ACC112 (cell line): ENCODE measurements at regions not wholly inside any gene's neighbourhood (a gene's known extent, or its start where the extent isn't known, plus 50 kb on each side); places are given as distances from the start of the nearest gene placed in this dataset.

Source experiments
- H2AFZ ChIP-seq: fragments of 200-600 bp; sonication (generic); one replicate; pipeline ENCODE4 v1.6.0; 2017; ENCODE audit warnings: antibody characterized with exemption, low read length; ENCODE audit not compliant: unreplicated experiment
- H3K27ac ChIP-seq: fragments of 200-600 bp; sonication (generic); 2 replicates; pipeline ENCODE4 v1.5.1; 2014; ENCODE audit warnings: low read depth, mild to moderate bottlenecking, antibody characterized with exemption, low read length, moderate library complexity
- H3K27me3 ChIP-seq: fragments of 200-600 bp; sonication (generic); 2 replicates; pipeline ENCODE4 v1.6.1; 2014; ENCODE audit warnings: mild to moderate bottlenecking, antibody characterized with exemption, low read length, moderate library complexity, mixed read lengths; ENCODE audit not compliant: insufficient read depth
- H3K36me3 ChIP-seq: fragments of 200-600 bp; sonication (generic); 2 replicates; pipeline ENCODE4 v1.6.1; 2016; ENCODE audit warnings: mild to moderate bottlenecking, antibody characterized with exemption, low read length, moderate library complexity, mixed read lengths; ENCODE audit not compliant: insufficient read depth
- H3K4me1 ChIP-seq: fragments of 200-600 bp; sonication (generic); one replicate; pipeline ENCODE4 v1.6.1; 2016; ENCODE audit warnings: low read length, mixed read lengths; ENCODE audit not compliant: insufficient read depth, unreplicated experiment, control insufficient read depth
- H3K4me3 ChIP-seq: fragments of 200-600 bp; sonication (generic); 2 replicates; pipeline ENCODE4 v1.5.1; 2014; ENCODE audit warnings: mild to moderate bottlenecking, low read depth, low read length
- H3K79me2 ChIP-seq: fragments of 200-600 bp; sonication (generic); one replicate; pipeline ENCODE4 v1.6.0; 2016; ENCODE audit warnings: low read length; ENCODE audit not compliant: control insufficient read depth, unreplicated experiment, insufficient read depth

GRCh38 chr10:111231779-111232178, 154.9 kb downstream of the ADRA2A start:
- no peaks in the 10 kb centered on the region for H3K27me3 ChIP-seq
- H2AFZ ChIP-seq = no peak overlapping the region
- H3K79me2 ChIP-seq = no peaks in the 10 kb centered on the region
- no peak overlapping the region for H3K4me3 ChIP-seq
- no peak overlapping the region for H3K27ac ChIP-seq
- H3K36me3 ChIP-seq = no peaks in the 10 kb centered on the region
- H3K4me1 ChIP-seq = no peaks in the 10 kb centered on the region

- H3K27me3 ChIP-seq = no peaks in the 10 kb centered on the region
- H2AFZ ChIP-seq = no peak overlapping the region
- no peaks in the 10 kb centered on the region for H3K79me2 ChIP-seq
- no peaks in the 10 kb centered on the region for H3K4me1 ChIP-seq
- H3K36me3 ChIP-seq = no peaks in the 10 kb centered on the region
- H3K27ac ChIP-seq = no peak overlapping the region
- H3K4me3 ChIP-seq = no peak overlapping the region
Measured at GRCh38 chr10:111233439-111233838, 156.6 kb downstream of the ADRA2A start.

- Histone ChIP-seq H3K4me1 (no peaks in the 10 kb centered on the region), H3K79me2 (no peaks in the 10 kb centered on the region), H3K36me3 (no peaks in the 10 kb centered on the region), H3K27me3 (no peaks in the 10 kb centered on the region), H3K4me3 (no peak overlapping the region), H3K27ac (no peak overlapping the region), H2AFZ (no peak overlapping the region)
Measured at GRCh38 chr10:111234234-111234913, 157.5 kb downstream of the ADRA2A start.

GRCh38 chr10:111234914-111235302, 158.1 kb downstream of the ADRA2A start:
- H3K36me3 ChIP-seq = no peaks in the 10 kb centered on the region
- no peak overlapping the region for H3K4me3 ChIP-seq
- H3K27me3 ChIP-seq = no peaks in the 10 kb centered on the region
- no peaks in the 10 kb centered on the region for H3K4me1 ChIP-seq
- no peak overlapping the region for H2AFZ ChIP-seq
- no peaks in the 10 kb centered on the region for H3K79me2 ChIP-seq
- H3K27ac ChIP-seq = no peak overlapping the region

- Histone ChIP-seq H2AFZ (no peak overlapping the region), H3K79me2 (no peaks in the 10 kb centered on the region), H3K27ac (no peak overlapping the region), H3K4me3 (no peak overlapping the region), H3K4me1 (no peaks in the 10 kb centered on the region), H3K36me3 (no peaks in the 10 kb centered on the region), H3K27me3 (no peaks in the 10 kb centered on the region)
Measured at GRCh38 chr10:111240348-111240747, 163.5 kb downstream of the ADRA2A start.

- no peak overlapping the region for H3K4me3 ChIP-seq
- no peaks in the 10 kb centered on the region for H3K79me2 ChIP-seq
- no peaks in the 10 kb centered on the region for H3K27me3 ChIP-seq
- H3K27ac ChIP-seq = no peak overlapping the region
- no peaks in the 10 kb centered on the region for H3K36me3 ChIP-seq
- H3K4me1 ChIP-seq = no peaks in the 10 kb centered on the region
- H2AFZ ChIP-seq = no peak overlapping the region
Measured at GRCh38 chr10:111243126-111243525, 166.3 kb downstream of the ADRA2A start.

- Histone ChIP-seq H3K27ac (no peak overlapping the region), H2AFZ (no peak overlapping the region), H3K27me3 (no peaks in the 10 kb centered on the region), H3K36me3 (no peaks in the 10 kb centered on the region), H3K79me2 (no peaks in the 10 kb centered on the region), H3K4me1 (no peaks in the 10 kb centered on the region), H3K4me3 (no peak overlapping the region)
Measured at GRCh38 chr10:111246136-111246535, 169.3 kb downstream of the ADRA2A start.

- H3K4me3 ChIP-seq = no peak overlapping the region
- H3K27me3 ChIP-seq = no peaks in the 10 kb centered on the region
- H3K36me3 ChIP-seq = no peaks in the 10 kb centered on the region
- no peaks in the 10 kb centered on the region for H3K79me2 ChIP-seq
- no peak overlapping the region for H2AFZ ChIP-seq
- no peaks in the 10 kb centered on the region for H3K4me1 ChIP-seq
- H3K27ac ChIP-seq = no peak overlapping the region
Measured at GRCh38 chr10:111246814-111247452, 170.1 kb downstream of the ADRA2A start.

- Histone ChIP-seq H3K4me1 (no peaks in the 10 kb centered on the region), H3K79me2 (no peaks in the 10 kb centered on the region), H3K27ac (no peak overlapping the region), H3K4me3 (no peak overlapping the region), H3K27me3 (no peaks in the 10 kb centered on the region), H2AFZ (no peak overlapping the region), H3K36me3 (no peaks in the 10 kb centered on the region)
Measured at GRCh38 chr10:111247781-111248389, 171.1 kb downstream of the ADRA2A start.

- Histone ChIP-seq H3K4me3 (no peak overlapping the region), H3K27ac (no peak overlapping the region), H2AFZ (no peak overlapping the region), H3K36me3 (no peaks in the 10 kb centered on the region), H3K4me1 (no peaks in the 10 kb centered on the region), H3K27me3 (no peaks in the 10 kb centered on the region), H3K79me2 (no peaks in the 10 kb centered on the region)
Measured at GRCh38 chr10:111249925-111250324, 173.1 kb downstream of the ADRA2A start.

- Histone ChIP-seq H2AFZ (no peak overlapping the region), H3K27ac (no peak overlapping the region), H3K4me1 (no peaks in the 10 kb centered on the region), H3K79me2 (no peaks in the 10 kb centered on the region), H3K4me3 (no peak overlapping the region), H3K36me3 (no peaks in the 10 kb centered on the region), H3K27me3 (no peaks in the 10 kb centered on the region)
Measured at GRCh38 chr10:111261081-111261615, 184.3 kb downstream of the ADRA2A start.
